ENCODE measurements at regions not wholly inside any gene's neighbourhood (a gene's known extent, or its start where the extent isn't known, plus 50 kb on each side); places are given as distances from the start of the nearest gene placed in this dataset.

- ChIA-PET POLR2A (no interaction called here), CTCF (no interaction called here)
- no peak for DNase-seq (ENCODE audit: extremely low spot score)
Observed at GRCh38 chr1:4853904-4854303, 199.5 kb downstream of the AJAP1 start.

DNA sequence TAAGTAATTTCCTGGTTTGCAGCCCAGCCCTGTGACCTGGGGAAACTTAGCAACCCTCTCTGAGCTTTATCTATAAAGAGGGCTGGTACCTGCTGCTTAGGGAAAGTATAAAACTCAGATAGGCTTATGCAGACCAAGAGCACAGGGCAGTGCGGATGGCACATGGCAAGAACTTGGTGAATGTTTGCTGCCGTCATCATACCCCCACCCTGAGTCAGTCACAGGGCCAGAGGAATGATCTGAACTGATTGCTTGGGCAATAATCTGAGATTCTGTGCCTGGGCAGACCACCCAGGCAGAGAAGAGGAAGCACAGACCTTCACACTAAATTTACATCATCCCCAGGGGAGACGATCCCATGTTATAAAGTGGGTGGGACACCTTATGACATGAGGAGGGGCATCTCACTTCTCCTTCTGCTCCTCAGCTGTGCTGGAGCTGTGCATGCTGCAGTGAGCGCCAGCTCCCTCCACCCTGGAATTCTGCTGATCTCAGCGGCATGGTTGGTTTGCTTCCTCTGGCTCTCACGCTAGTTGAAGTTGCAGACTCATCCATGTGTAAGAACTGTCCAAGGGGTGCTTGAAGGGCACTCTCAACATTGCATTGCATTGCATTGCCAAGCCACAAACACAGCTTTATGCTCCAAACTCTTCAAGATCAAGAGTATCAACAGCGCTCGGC is 197.1 kb downstream of the AJAP1 start:
- TF ChIP-seq TARDBP (IDR thresholded peaks at IDR 0.05) = no peak
- TF ChIP-seq L3MBTL2 (conservative IDR thresholded peaks at IDR 0.05) = no peak
- TF ChIP-seq SUZ12 (IDR thresholded peaks at IDR 0.05) = no peak
- TF ChIP-seq NFRKB (IDR thresholded peaks at IDR 0.05) = no peak
- no peak for TF ChIP-seq HDGF (IDR thresholded peaks at IDR 0.05; ENCODE audit: borderline replicate concordance)
- CTCF ChIA-PET = no interaction called here
- POLR2A ChIA-PET = no interaction called here
- no peak for DNase-seq (ENCODE audit: extremely low spot score)

More at GRCh38 chr1:4853904-4854303, 199.5 kb downstream of the AJAP1 start:
- TF ChIP-seq ELF4 (IDR thresholded peaks at IDR 0.05) (no peak), TARDBP (IDR thresholded peaks at IDR 0.05) (no peak), SP1 (IDR thresholded peaks at IDR 0.05) (no peak), SUZ12 (IDR thresholded peaks at IDR 0.05) (no peak), FOXK2 (IDR thresholded peaks at IDR 0.05) (no peak), ZNF384 (IDR thresholded peaks at IDR 0.05) (no peak), CTBP1 (IDR thresholded peaks at IDR 0.05; ENCODE audit: borderline replicate concordance) (no peak), L3MBTL2 (conservative IDR thresholded peaks at IDR 0.05) (no peak), FOXA1 (IDR thresholded peaks at IDR 0.05) (no peak), BHLHE40 (IDR thresholded peaks at IDR 0.05; ENCODE audit: borderline replicate concordance) (no peak), NFRKB (IDR thresholded peaks at IDR 0.05) (no peak), HDGF (IDR thresholded peaks at IDR 0.05; ENCODE audit: borderline replicate concordance) (no peak), LEF1 (IDR thresholded peaks at IDR 0.05; ENCODE audit: borderline replicate concordance) (no peak)
- TF ChIP-seq, protein P1, sequence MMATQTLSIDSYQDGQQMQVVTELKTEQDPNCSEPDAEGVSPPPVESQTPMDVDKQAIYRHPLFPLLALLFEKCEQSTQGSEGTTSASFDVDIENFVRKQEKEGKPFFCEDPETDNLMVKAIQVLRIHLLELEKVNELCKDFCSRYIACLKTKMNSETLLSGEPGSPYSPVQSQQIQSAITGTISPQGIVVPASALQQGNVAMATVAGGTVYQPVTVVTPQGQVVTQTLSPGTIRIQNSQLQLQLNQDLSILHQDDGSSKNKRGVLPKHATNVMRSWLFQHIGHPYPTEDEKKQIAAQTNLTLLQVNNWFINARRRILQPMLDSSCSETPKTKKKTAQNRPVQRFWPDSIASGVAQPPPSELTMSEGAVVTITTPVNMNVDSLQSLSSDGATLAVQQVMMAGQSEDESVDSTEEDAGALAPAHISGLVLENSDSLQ (IDR thresholded peaks at IDR 0.05) = no peak

DNA sequence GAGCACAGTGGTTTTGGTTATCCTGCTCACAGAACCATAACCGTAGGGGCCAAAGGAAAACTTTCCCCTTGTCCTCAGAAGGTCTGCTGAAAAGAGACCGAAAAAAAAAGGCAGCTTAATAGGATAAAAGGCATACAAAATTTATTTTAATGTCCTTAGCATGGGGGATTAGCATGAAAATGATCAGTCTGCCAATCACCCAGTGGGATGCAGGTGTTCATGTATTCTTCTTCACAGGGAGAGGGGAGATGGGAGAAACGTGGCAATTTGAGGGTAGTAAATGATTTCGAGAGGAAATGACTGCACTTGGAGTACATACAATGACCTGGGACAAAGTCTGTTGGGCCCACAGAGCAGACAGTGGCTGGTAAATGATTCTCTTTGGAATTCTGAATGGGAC is 194.0 kb downstream of the AJAP1 start:
- POLR2A ChIA-PET = no interaction called here
- CTCF ChIA-PET = no interaction called here
- TF ChIP-seq ZNF384 (IDR thresholded peaks at IDR 0.05) = no peak
- TF ChIP-seq, protein P1 (IDR thresholded peaks at IDR 0.05) = no peak
- no peak for TF ChIP-seq ELF4 (IDR thresholded peaks at IDR 0.05)
- TF ChIP-seq NFRKB (IDR thresholded peaks at IDR 0.05) = no peak
- TF ChIP-seq FOXM1 (IDR thresholded peaks at IDR 0.05; ENCODE audit: borderline replicate concordance) = no peak
- TF ChIP-seq CTBP1 (IDR thresholded peaks at IDR 0.05; ENCODE audit: borderline replicate concordance) = no peak
- TF ChIP-seq FOXK2 (IDR thresholded peaks at IDR 0.05) = no peak
- no peak for TF ChIP-seq LEF1 (IDR thresholded peaks at IDR 0.05; ENCODE audit: borderline replicate concordance)
- no peak for TF ChIP-seq ARNT (IDR thresholded peaks at IDR 0.05)
- no peak for TF ChIP-seq HDGF (IDR thresholded peaks at IDR 0.05; ENCODE audit: borderline replicate concordance)
- no peak for TF ChIP-seq SP1 (IDR thresholded peaks at IDR 0.05)
- no peak for TF ChIP-seq L3MBTL2 (conservative IDR thresholded peaks at IDR 0.05)
- TF ChIP-seq TARDBP (IDR thresholded peaks at IDR 0.05) = no peak
- TF ChIP-seq FOXA1 (IDR thresholded peaks at IDR 0.05) = no peak
- no peak for TF ChIP-seq BHLHE40 (IDR thresholded peaks at IDR 0.05; ENCODE audit: borderline replicate concordance)
- no peak for DNase-seq (ENCODE audit: extremely low spot score)

- ChIA-PET CTCF (no interaction called here), POLR2A (no interaction called here)
- TF ChIP-seq ELF4 (IDR thresholded peaks at IDR 0.05) = no peak
- no peak for TF ChIP-seq HDGF (IDR thresholded peaks at IDR 0.05; ENCODE audit: borderline replicate concordance)
- no peak for TF ChIP-seq BHLHE40 (IDR thresholded peaks at IDR 0.05; ENCODE audit: borderline replicate concordance)
- no peak for TF ChIP-seq ZNF384 (IDR thresholded peaks at IDR 0.05)
- no peak for TF ChIP-seq LEF1 (IDR thresholded peaks at IDR 0.05; ENCODE audit: borderline replicate concordance)
- TF ChIP-seq FOXK2 (IDR thresholded peaks at IDR 0.05) = no peak
- TF ChIP-seq L3MBTL2 (conservative IDR thresholded peaks at IDR 0.05) = no peak
- TF ChIP-seq, protein P1 (IDR thresholded peaks at IDR 0.05) = no peak
- no peak for TF ChIP-seq FOXA1 (IDR thresholded peaks at IDR 0.05)
- TF ChIP-seq CTBP1 (IDR thresholded peaks at IDR 0.05; ENCODE audit: borderline replicate concordance) = no peak
- TF ChIP-seq SP1 (IDR thresholded peaks at IDR 0.05) = no peak
- TF ChIP-seq NFRKB (IDR thresholded peaks at IDR 0.05) = no peak
- TF ChIP-seq SUZ12 (IDR thresholded peaks at IDR 0.05) = no peak
- TF ChIP-seq FOXM1 (IDR thresholded peaks at IDR 0.05; ENCODE audit: borderline replicate concordance) = no peak
- TF ChIP-seq ARNT (IDR thresholded peaks at IDR 0.05) = no peak
- no peak for TF ChIP-seq TARDBP (IDR thresholded peaks at IDR 0.05)
- DNase-seq (ENCODE audit: extremely low spot score) = no peak
Observed at GRCh38 chr1:4847711-4848110, 193.3 kb downstream of the AJAP1 start.

All from HEK293T (cell line).